HG03469 (cell line): ENCODE measurements at regions not wholly inside any gene's neighbourhood (a gene's known extent, or its start where the extent isn't known, plus 50 kb on each side); places are given as distances from the start of the nearest gene placed in this dataset.
"Not testable (repeated sequence)": the region's sequence is repeated elsewhere in the genome, so short reads cannot be mapped to it uniquely, and the experiment has no call there.

Source experiments
- ATAC-seq: cut with Tn5 transposase; IDR thresholded peaks from one replicate; pipeline ENCODE4 v1.9.1; 2021; ENCODE audit warnings: mild to moderate bottlenecking, moderate library complexity, moderate number of reproducible peaks; ENCODE audit not compliant: unreplicated experiment

GRCh38 chr2:75390169-75390568 lies 170.6 kb downstream of the EVA1A start:
- ATAC-seq = no peak

DNA sequence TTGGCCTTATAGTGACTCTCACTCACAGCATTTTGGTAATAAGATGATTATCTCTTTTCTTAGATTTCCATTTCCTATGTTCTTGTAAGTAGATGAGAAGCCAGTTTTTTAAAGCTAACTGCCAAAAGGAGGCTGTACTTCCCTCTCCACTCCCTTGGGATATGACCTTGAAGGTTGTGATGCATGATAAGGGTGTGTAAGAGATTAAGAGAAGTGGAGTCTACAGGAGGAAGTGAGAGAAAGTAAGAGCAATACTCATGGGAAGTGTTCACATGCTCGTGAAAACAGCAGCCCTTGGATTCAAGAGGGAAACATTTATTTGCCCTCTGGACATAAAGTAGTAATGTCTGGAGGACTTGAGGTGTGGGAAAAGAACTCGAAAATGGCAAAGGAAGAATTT lies 171.5 kb downstream of the EVA1A start:
- no peak for ATAC-seq

- ATAC-seq = no peak
Measured at GRCh38 chr2:75381032-75381431, 179.7 kb downstream of the EVA1A start.

- no peak for ATAC-seq
Measured at GRCh38 chr2:75379476-75380210, 180.3 kb upstream of the TACR1 start.

GRCh38 chr2:75375646-75376582 lies 176.6 kb upstream of the TACR1 start:
- ATAC-seq = no peak

DNA sequence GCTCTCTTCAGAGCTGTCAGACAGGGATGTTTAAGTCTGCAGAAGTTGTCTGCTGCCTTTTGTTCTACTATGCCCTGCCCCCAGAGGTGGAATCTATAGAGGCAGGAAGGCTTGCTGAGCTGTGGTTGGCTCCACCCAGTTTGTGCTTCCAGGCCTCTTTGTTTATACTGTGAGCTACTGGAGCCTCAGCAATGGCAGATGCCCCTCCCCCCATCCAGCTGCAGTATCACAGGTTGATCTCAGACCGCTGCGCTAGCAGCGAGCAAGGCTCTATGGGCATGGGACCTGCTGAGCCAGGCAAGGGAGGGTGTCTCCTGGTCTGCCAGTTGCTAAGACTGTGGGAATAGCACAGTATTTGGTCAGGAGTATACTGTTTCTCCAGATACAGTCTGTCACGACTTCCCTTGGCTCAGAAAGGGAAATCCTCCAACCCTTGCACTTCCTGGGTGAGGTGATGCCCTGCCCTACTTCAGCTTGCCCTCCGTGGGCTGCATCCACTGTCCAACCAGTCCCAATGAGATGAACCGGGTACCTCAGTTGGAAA lies 175.2 kb upstream of the TACR1 start:
- not testable (repeated sequence) for ATAC-seq

- no peak for ATAC-seq
Measured at GRCh38 chr2:75367401-75367800, 168.1 kb upstream of the TACR1 start.

GRCh38 chr2:75361486-75361885 lies 162.2 kb upstream of the TACR1 start:
- ATAC-seq = no peak

DNA sequence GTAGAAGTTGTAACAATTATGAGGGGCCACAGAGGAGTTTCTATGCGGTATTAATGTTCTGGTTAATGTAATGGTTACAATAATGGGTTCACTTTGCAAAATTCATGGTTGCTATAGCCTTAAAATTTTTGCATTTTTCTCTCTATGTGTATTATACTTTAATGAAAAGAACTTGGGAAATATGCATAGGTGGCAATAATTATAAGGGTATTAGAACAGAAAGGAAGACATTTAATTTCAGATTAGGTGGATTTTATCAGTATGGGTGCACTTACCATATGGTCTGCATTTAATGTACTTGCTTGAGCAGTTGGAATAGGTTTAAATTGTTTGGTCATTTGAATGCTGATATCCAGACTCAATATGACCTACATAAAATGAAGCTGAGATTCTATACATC lies 161.6 kb upstream of the TACR1 start:
- no peak for ATAC-seq

DNA sequence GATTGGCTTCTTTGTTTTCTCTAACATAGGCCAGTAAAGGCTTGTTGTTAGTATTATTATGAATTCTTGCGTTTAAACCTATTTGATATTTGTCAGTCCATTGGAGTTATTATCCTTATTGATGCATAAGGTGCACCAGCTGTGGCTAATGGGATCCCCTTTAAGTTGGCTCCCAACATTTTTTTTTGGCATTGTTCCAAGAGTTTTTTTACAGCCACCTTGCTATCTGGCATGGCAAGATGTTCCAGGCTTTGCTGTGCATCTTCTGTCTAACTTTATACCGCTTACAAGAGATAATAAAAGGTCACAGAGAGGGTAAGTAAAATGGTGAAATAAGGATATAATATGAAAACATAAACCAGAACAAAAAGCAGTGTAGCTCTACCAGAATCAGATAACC lies 157.5 kb upstream of the TACR1 start:
- no peak for ATAC-seq

- no peak for ATAC-seq
Measured at GRCh38 chr2:75353131-75353530, 153.8 kb upstream of the TACR1 start.

GRCh38 chr2:75348307-75348706 lies 149.0 kb upstream of the TACR1 start:
- ATAC-seq = no peak

- ATAC-seq = no peak
Measured at GRCh38 chr2:75344146-75344545, 144.8 kb upstream of the TACR1 start.

GRCh38 chr2:75342504-75343175 lies 143.3 kb upstream of the TACR1 start:
- ATAC-seq = peak; percentile 43

DNA sequence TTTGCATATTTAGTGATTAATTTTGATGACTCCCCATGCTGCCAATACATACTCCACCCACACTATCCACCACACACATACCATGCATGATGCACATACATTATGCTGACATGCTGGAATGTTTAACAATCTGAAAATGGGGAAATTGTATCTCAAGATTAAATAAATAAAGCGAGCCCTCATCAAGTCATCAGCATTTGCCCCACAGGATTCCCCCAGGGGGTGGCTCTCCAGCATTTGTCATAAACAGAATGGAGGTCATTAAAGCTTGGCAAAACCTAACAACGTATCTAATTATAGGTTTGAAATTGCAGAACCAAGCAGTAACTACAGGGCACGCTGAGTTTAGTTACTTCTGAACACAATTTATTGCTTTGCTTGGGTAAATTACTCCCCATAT lies 141.2 kb upstream of the TACR1 start:
- no peak for ATAC-seq

- ATAC-seq = no peak
Measured at GRCh38 chr2:75338461-75338860, 139.1 kb upstream of the TACR1 start.

DNA sequence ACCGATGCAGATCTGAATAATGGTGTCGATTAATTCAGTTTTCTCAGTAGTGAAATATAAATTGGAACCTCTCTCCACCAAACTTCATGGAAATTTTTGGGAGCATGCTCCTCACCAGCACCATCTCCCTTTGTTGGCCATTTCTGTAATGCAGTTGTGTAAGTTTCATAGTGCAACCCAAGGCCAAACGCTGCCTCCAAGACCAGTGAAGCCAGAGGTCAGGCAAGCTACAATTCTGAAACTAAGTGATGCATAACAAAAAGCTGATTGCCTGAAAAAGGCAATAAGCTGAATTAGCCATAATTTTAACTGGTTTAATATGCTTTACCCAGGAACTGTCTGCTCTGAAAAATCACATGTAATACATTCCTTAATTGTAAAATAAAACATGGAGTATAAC lies 138.3 kb upstream of the TACR1 start:
- ATAC-seq = no peak

DNA sequence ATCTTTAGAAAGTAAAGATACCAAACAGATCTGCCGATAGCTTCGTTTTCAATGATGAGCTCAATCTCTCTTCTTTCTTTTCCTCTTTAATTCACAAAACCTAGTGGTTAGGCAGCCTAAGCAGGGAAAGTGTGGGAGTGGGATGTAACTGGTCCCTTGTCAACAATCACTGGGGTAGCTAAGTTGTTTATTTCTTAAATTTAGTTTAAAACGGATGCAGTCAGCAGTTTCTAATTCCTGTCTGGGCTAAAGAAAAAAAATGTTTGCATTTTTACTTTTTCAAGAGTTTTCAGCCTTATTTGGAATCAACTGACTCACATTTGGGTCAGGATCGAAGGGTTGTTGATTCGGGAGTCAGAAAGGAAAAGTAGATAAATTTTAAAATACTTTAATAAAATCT lies 137.7 kb upstream of the TACR1 start:
- ATAC-seq = no peak

- ATAC-seq = no peak
Measured at GRCh38 chr2:75336451-75336850, 137.1 kb upstream of the TACR1 start.

DNA sequence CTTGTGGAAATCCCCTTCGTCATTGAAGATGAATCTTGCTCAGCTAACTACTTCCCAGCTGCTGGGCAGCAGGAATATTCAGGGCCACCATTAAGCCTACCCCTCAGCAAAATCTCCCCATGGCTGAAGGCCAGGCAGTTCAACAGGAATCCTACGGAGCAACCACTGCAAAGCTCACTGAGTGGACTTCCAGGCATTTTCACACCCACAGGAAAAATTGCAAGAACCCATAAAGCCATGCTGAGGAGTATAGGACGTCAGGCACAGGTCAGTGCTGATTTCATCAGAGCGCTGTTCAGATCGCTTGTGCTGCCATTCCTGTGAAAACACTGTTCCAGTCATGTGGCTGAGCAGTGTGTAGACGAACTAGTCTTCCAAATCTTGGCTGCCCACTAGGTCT lies 134.8 kb upstream of the TACR1 start:
- ATAC-seq = no peak

- no peak for ATAC-seq
Measured at GRCh38 chr2:75333646-75334045, 134.3 kb upstream of the TACR1 start.
